ENCODE measurements at regions not wholly inside any gene's neighbourhood (a gene's known extent, or its start where the extent isn't known, plus 50 kb on each side); places are given as distances from the start of the nearest gene placed in this dataset.
A peak's percentile ranks its signal among the peaks of the same experiment; 100 is the strongest.

GRCh38 chr18:47418746-47419145, 167.3 kb upstream of the SKOR2 start:
- Histone ChIP-seq H3K9me3 (ENCODE audit: control insufficient read depth, low read length) (no peaks in the 10 kb centered on the region), H3K36me3 (ENCODE audit: control insufficient read depth, insufficient read depth, low read length) (no peaks in the 10 kb centered on the region), H3K27ac (ENCODE audit: low read depth, low read length, severe bottlenecking) (peak overlapping the region; percentile 16), H3K4me1 (ENCODE audit: control insufficient read depth, insufficient read depth, low read length, poor library complexity, severe bottlenecking) (peaks cover 5% of the 10 kb centered on the region), H3K4me3 (ENCODE audit: extremely low read depth, insufficient read depth, low read length, poor library complexity, severe bottlenecking) (no peak overlapping the region)
- 76 to 77% methylated on average over 2 of the region's 3 CpGs for WGBS, 2 experiments (ENCODE audit: insufficient coverage in 2 of 2)

GRCh38 chr18:47417807-47418206, 166.3 kb upstream of the SKOR2 start:
- H3K36me3 ChIP-seq (ENCODE audit: control insufficient read depth, insufficient read depth, low read length), result no peaks in the 10 kb centered on the region
- WGBS, 2 experiments (ENCODE audit: insufficient coverage in 2 of 2), result 83 to 87% methylated on average over 1 to 2 of the region's 2 CpGs
- no peaks in the 10 kb centered on the region for H3K9me3 ChIP-seq (ENCODE audit: control insufficient read depth, low read length)
- H3K4me1 ChIP-seq (ENCODE audit: control insufficient read depth, insufficient read depth, low read length, poor library complexity, severe bottlenecking), result peaks cover 5% of the 10 kb centered on the region
- H3K27ac ChIP-seq (ENCODE audit: low read depth, low read length, severe bottlenecking), result no peak overlapping the region
- no peak overlapping the region for H3K4me3 ChIP-seq (ENCODE audit: extremely low read depth, insufficient read depth, low read length, poor library complexity, severe bottlenecking)

GRCh38 chr18:47415881-47416280, 164.4 kb upstream of the SKOR2 start:
- H3K36me3 ChIP-seq (ENCODE audit: control insufficient read depth, insufficient read depth, low read length), result no peaks in the 10 kb centered on the region
- peaks cover 5% of the 10 kb centered on the region for H3K4me1 ChIP-seq (ENCODE audit: control insufficient read depth, insufficient read depth, low read length, poor library complexity, severe bottlenecking)
- H3K27ac ChIP-seq (ENCODE audit: low read depth, low read length, severe bottlenecking), result no peak overlapping the region
- WGBS, 2 experiments (ENCODE audit: insufficient coverage in 2 of 2), result 55 to 56% methylated on average over 4 of the region's 4 CpGs
- H3K4me3 ChIP-seq (ENCODE audit: extremely low read depth, insufficient read depth, low read length, poor library complexity, severe bottlenecking), result no peak overlapping the region
- H3K9me3 ChIP-seq (ENCODE audit: control insufficient read depth, low read length), result no peaks in the 10 kb centered on the region

- Histone ChIP-seq H3K9me3 (ENCODE audit: control insufficient read depth, low read length) (no peaks in the 10 kb centered on the region), H3K27ac (ENCODE audit: low read depth, low read length, severe bottlenecking) (no peak overlapping the region), H3K36me3 (ENCODE audit: control insufficient read depth, insufficient read depth, low read length) (no peaks in the 10 kb centered on the region), H3K4me1 (ENCODE audit: control insufficient read depth, insufficient read depth, low read length, poor library complexity, severe bottlenecking) (peaks cover 2% of the 10 kb centered on the region), H3K4me3 (ENCODE audit: extremely low read depth, insufficient read depth, low read length, poor library complexity, severe bottlenecking) (no peak overlapping the region)
- 74 to 93% methylated on average over 2 of the region's 2 CpGs for WGBS, 2 experiments (ENCODE audit: insufficient coverage in 2 of 2)
These were observed 161.9 kb upstream of the SKOR2 start for GRCh38 chr18:47413327-47413726.

- Histone ChIP-seq H3K36me3 (ENCODE audit: control insufficient read depth, insufficient read depth, low read length) (no peaks in the 10 kb centered on the region), H3K9me3 (ENCODE audit: control insufficient read depth, low read length) (no peaks in the 10 kb centered on the region), H3K4me1 (ENCODE audit: control insufficient read depth, insufficient read depth, low read length, poor library complexity, severe bottlenecking) (no peaks in the 10 kb centered on the region), H3K27ac (ENCODE audit: low read depth, low read length, severe bottlenecking) (no peak overlapping the region), H3K4me3 (ENCODE audit: extremely low read depth, insufficient read depth, low read length, poor library complexity, severe bottlenecking) (no peak overlapping the region)
- WGBS, 2 experiments (ENCODE audit: insufficient coverage in 2 of 2), result 80% methylated on average over 1 of the region's 1 CpG; no CpG with 5 or more reads in 1 of the 2 experiments
These were observed 161.5 kb upstream of the SKOR2 start for GRCh38 chr18:47412924-47413323.

GRCh38 chr18:47411159-47411558, 159.7 kb upstream of the SKOR2 start:
- H3K9me3 ChIP-seq (ENCODE audit: control insufficient read depth, low read length), result no peaks in the 10 kb centered on the region
- no peaks in the 10 kb centered on the region for H3K36me3 ChIP-seq (ENCODE audit: control insufficient read depth, insufficient read depth, low read length)
- WGBS, 2 experiments (ENCODE audit: insufficient coverage in 2 of 2), result 88% methylated on average over 1 of the region's 1 CpG; no CpG with 5 or more reads in 1 of the 2 experiments
- no peak overlapping the region for H3K27ac ChIP-seq (ENCODE audit: low read depth, low read length, severe bottlenecking)
- H3K4me3 ChIP-seq (ENCODE audit: extremely low read depth, insufficient read depth, low read length, poor library complexity, severe bottlenecking), result no peak overlapping the region
- H3K4me1 ChIP-seq (ENCODE audit: control insufficient read depth, insufficient read depth, low read length, poor library complexity, severe bottlenecking), result no peaks in the 10 kb centered on the region

GRCh38 chr18:47410139-47410538, 158.7 kb upstream of the SKOR2 start:
- Histone ChIP-seq H3K4me3 (ENCODE audit: extremely low read depth, insufficient read depth, low read length, poor library complexity, severe bottlenecking) (no peak overlapping the region), H3K9me3 (ENCODE audit: control insufficient read depth, low read length) (no peaks in the 10 kb centered on the region), H3K27ac (ENCODE audit: low read depth, low read length, severe bottlenecking) (no peak overlapping the region), H3K36me3 (ENCODE audit: control insufficient read depth, insufficient read depth, low read length) (no peaks in the 10 kb centered on the region), H3K4me1 (ENCODE audit: control insufficient read depth, insufficient read depth, low read length, poor library complexity, severe bottlenecking) (no peaks in the 10 kb centered on the region)
- 63 to 100% methylated on average over 5 to 6 of the region's 6 CpGs for WGBS, 2 experiments (ENCODE audit: insufficient coverage in 2 of 2)

GRCh38 chr18:47409519-47409918, 158.1 kb upstream of the SKOR2 start:
- Histone ChIP-seq H3K9me3 (ENCODE audit: control insufficient read depth, low read length) (no peaks in the 10 kb centered on the region), H3K4me3 (ENCODE audit: extremely low read depth, insufficient read depth, low read length, poor library complexity, severe bottlenecking) (no peak overlapping the region), H3K4me1 (ENCODE audit: control insufficient read depth, insufficient read depth, low read length, poor library complexity, severe bottlenecking) (no peaks in the 10 kb centered on the region), H3K36me3 (ENCODE audit: control insufficient read depth, insufficient read depth, low read length) (no peaks in the 10 kb centered on the region), H3K27ac (ENCODE audit: low read depth, low read length, severe bottlenecking) (no peak overlapping the region)
- WGBS, 2 experiments (ENCODE audit: insufficient coverage in 2 of 2), result 82 to 83% methylated on average over 2 to 6 of the region's 7 CpGs

GRCh38 chr18:47407736-47408135, 156.3 kb upstream of the SKOR2 start:
- no peak overlapping the region for H3K27ac ChIP-seq (ENCODE audit: low read depth, low read length, severe bottlenecking)
- 64 to 83% methylated on average over 2 of the region's 2 CpGs for WGBS, 2 experiments (ENCODE audit: insufficient coverage in 2 of 2)
- H3K4me3 ChIP-seq (ENCODE audit: extremely low read depth, insufficient read depth, low read length, poor library complexity, severe bottlenecking), result no peak overlapping the region
- H3K4me1 ChIP-seq (ENCODE audit: control insufficient read depth, insufficient read depth, low read length, poor library complexity, severe bottlenecking), result no peaks in the 10 kb centered on the region
- H3K36me3 ChIP-seq (ENCODE audit: control insufficient read depth, insufficient read depth, low read length), result no peaks in the 10 kb centered on the region
- H3K9me3 ChIP-seq (ENCODE audit: control insufficient read depth, low read length), result no peaks in the 10 kb centered on the region

- H3K9me3 ChIP-seq (ENCODE audit: control insufficient read depth, low read length), result no peaks in the 10 kb centered on the region
- no peaks in the 10 kb centered on the region for H3K4me1 ChIP-seq (ENCODE audit: control insufficient read depth, insufficient read depth, low read length, poor library complexity, severe bottlenecking)
- WGBS, 2 experiments (ENCODE audit: insufficient coverage in 2 of 2), result 33 to 70% methylated on average over 1 to 3 of the region's 3 CpGs
These were observed 153.4 kb upstream of the SKOR2 start for GRCh38 chr18:47404845-47405244.

GRCh38 chr18:47403949-47404348, 152.5 kb upstream of the SKOR2 start:
- H3K9me3 ChIP-seq (ENCODE audit: control insufficient read depth, low read length), result no peaks in the 10 kb centered on the region
- H3K4me3 ChIP-seq (ENCODE audit: extremely low read depth, insufficient read depth, low read length, poor library complexity, severe bottlenecking), result no peak overlapping the region
- no peak overlapping the region for H3K27ac ChIP-seq (ENCODE audit: low read depth, low read length, severe bottlenecking)
- no peaks in the 10 kb centered on the region for H3K4me1 ChIP-seq (ENCODE audit: control insufficient read depth, insufficient read depth, low read length, poor library complexity, severe bottlenecking)
- no CpG with 5 or more reads among the region's 3 CpGs for WGBS, 2 experiments (ENCODE audit: insufficient coverage in 2 of 2)
- no peaks in the 10 kb centered on the region for H3K36me3 ChIP-seq (ENCODE audit: control insufficient read depth, insufficient read depth, low read length)

More at GRCh38 chr18:47404845-47405244, 153.4 kb upstream of the SKOR2 start:
- H3K4me3 ChIP-seq (ENCODE audit: extremely low read depth, insufficient read depth, low read length, poor library complexity, severe bottlenecking), result no peak overlapping the region
- no peak overlapping the region for H3K27ac ChIP-seq (ENCODE audit: low read depth, low read length, severe bottlenecking)
- no peaks in the 10 kb centered on the region for H3K36me3 ChIP-seq (ENCODE audit: control insufficient read depth, insufficient read depth, low read length)
